Astrocyte (in vitro differentiated cells and primary cell): ENCODE measurements at regions not wholly inside any gene's neighbourhood (a gene's known extent, or its start where the extent isn't known, plus 50 kb on each side); places are given as distances from the start of the nearest gene placed in this dataset.
"Not testable (repeated sequence)": the region's sequence is repeated elsewhere in the genome, so short reads cannot be mapped to it uniquely, and the experiment has no call there.

Source experiments
- EZH2 ChIP-seq: IDR thresholded peaks from 2 replicates; pipeline ENCODE4 v1.6.1; 2012; ENCODE audit warnings: mild to moderate bottlenecking, low read length, inconsistent platforms; ENCODE audit not compliant: insufficient read depth
- TF ChIP-seq, protein P1 (sequence below): IDR thresholded peaks from 2 replicates; pipeline ENCODE4 v1.5.1; 2011; ENCODE audit warnings: low read depth, mild to moderate bottlenecking, inconsistent platforms, low read length, moderate library complexity; ENCODE audit not compliant: insufficient read depth

DNA sequence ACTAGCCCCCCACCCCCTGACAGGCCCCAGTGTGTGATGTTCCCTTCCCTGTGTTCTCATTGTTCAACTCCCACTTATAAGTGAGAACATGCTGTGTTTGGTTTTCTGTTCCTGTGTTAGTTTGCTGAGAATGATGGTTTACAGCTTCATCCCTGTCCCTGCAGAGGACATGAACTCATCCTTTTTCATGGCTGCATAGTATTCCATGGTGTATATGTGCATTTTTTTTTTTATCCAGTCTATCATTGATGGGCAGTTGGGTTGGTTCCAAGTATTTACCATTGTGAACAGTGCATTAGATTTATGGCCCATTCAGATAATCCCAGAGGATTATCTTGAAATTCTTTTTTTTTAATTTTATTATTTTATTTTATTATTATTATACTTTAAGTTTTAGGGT lies 872.5 kb upstream of the ARRDC3 start:
- TF ChIP-seq, protein P1, sequence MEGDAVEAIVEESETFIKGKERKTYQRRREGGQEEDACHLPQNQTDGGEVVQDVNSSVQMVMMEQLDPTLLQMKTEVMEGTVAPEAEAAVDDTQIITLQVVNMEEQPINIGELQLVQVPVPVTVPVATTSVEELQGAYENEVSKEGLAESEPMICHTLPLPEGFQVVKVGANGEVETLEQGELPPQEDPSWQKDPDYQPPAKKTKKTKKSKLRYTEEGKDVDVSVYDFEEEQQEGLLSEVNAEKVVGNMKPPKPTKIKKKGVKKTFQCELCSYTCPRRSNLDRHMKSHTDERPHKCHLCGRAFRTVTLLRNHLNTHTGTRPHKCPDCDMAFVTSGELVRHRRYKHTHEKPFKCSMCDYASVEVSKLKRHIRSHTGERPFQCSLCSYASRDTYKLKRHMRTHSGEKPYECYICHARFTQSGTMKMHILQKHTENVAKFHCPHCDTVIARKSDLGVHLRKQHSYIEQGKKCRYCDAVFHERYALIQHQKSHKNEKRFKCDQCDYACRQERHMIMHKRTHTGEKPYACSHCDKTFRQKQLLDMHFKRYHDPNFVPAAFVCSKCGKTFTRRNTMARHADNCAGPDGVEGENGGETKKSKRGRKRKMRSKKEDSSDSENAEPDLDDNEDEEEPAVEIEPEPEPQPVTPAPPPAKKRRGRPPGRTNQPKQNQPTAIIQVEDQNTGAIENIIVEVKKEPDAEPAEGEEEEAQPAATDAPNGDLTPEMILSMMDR = not testable (repeated sequence)
- not testable (repeated sequence) for TF ChIP-seq EZH2
